ENCODE measurements at regions not wholly inside any gene's neighbourhood (a gene's known extent, or its start where the extent isn't known, plus 50 kb on each side); places are given as distances from the start of the nearest gene placed in this dataset.

DNA sequence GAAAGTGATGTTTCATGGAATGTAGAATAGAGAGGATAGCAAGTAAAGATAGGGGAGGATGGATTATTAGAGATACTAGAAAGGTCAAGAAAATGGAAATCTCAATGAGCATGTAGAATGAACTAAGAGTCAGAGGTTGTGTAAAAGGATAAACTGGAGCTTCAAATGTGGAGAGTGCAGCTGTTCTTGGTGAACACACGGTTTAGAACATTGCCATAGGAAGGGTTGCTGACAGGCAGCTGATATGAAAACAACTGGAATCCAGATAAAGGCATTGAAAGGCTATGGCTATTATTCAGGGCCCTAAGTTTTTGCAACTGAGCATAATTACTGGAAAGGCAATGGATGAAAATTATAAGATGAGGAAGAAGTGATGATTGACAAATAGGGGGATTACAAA is 239.6 kb upstream of the VEGFC start:
- TF ChIP-seq, protein P1, sequence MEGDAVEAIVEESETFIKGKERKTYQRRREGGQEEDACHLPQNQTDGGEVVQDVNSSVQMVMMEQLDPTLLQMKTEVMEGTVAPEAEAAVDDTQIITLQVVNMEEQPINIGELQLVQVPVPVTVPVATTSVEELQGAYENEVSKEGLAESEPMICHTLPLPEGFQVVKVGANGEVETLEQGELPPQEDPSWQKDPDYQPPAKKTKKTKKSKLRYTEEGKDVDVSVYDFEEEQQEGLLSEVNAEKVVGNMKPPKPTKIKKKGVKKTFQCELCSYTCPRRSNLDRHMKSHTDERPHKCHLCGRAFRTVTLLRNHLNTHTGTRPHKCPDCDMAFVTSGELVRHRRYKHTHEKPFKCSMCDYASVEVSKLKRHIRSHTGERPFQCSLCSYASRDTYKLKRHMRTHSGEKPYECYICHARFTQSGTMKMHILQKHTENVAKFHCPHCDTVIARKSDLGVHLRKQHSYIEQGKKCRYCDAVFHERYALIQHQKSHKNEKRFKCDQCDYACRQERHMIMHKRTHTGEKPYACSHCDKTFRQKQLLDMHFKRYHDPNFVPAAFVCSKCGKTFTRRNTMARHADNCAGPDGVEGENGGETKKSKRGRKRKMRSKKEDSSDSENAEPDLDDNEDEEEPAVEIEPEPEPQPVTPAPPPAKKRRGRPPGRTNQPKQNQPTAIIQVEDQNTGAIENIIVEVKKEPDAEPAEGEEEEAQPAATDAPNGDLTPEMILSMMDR (IDR thresholded peaks at IDR 0.05): no peak

DNA sequence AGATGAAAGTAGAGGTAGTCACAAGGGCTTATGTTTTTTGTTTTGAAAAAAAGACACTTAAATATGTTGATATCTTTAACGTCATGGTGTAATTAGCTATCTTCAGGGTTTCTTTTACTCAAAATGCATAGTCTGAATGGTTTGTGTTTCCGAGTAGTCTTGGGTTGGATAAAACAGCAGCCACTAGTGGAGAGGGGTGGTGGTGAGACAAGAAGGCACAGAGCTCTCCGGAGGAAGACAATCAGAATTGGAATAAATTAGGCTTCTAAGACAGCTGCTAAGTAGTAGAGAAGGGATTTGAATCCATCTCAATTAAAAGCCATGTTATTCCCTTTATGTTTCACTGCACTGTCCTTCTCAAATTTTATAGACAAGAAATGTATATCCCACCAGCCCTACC is 240.4 kb upstream of the VEGFC start:
- TF ChIP-seq, protein P1 (IDR thresholded peaks at IDR 0.05): no peak

DNA sequence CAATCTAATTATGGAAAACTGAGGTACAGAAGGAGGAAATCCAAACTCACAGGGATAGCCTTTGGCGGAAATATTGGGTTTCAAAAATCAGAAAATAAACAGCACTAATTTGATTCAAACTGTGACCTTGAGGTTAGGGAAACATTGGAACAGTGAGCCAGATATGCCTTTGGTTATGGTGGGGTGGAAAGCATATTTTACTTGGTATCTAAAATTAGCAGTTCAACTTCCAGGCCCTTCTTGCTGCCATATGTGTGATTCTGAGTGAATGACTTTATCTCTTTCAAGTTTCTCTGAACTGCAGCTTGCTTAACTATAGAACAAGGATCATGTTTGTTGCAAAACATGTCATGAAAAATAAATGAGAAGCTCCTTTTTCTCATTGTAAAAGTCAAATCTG is 240.9 kb upstream of the VEGFC start:
- TF ChIP-seq, protein P1 (IDR thresholded peaks at IDR 0.05): no peak

DNA sequence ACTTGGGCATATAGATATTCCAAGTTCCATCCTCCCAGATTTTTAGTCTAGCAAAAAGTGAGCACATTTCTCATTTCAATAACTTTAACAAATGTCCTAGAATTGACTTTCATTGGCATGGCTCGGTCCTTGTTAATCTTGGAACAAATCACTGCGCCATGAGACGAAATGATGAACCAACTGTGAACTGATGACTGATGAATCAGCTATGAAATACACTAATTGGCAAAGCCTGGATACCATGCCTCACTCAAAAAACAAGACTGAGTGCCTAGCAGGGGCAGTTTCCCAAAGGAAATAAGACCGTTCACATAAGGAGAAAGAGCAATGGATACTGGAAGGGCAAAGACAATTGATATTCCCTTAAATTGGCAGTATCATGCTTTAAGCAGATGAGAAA is 248.6 kb upstream of the VEGFC start:
- TF ChIP-seq, protein P1 (IDR thresholded peaks at IDR 0.05): no peak

DNA sequence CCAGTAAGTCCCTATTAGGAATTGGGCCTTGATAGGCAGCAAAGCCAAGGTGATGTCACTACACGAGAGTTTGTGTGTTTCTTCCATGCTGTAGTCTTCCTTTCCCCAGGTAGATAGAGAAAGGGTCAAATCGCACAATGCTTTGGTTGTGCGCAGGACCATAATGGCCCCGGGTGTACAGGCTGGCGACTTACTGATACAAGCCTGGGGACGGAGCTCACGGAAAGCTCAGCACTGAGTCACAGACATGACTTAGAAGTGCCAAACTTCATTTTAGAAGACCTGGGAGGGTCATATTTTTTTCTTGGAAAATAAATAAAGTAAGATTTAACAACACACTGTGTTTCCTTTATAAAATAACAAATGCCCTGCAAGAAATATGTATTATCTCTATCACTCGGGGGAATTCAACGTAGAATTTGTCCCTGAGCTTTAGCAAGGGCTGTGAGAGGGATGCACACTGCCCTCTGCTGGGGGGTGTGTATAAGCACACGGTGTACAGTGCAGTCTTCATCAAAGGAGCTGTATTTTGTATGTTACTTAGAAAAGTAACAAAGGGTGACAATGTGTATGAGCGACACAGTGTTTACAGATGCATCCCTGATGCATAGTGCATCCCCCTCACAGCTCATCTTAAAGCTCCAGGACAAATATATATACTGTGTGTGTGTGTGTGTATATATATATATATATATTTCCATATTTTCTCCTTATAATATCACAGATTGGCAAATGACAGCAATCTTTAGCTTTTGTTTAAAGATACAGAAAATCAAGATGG is 254.5 kb upstream of the VEGFC start:
- TF ChIP-seq, protein P1 (IDR thresholded peaks at IDR 0.05): peak; percentile 78

DNA sequence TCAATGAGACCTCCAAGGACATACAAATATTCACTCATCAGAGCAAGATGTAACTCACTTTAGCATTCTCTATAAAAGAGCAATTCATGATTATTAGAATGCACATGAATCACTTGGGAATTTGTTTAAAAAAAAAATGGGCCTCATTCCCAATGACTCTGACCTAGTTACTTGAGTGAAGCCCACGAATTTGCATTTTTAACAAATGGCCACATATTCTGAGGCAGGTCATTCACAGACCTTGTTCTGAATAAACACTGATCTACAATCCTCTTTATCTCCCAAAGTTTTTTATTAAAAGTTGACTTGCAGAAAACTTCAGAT is 255.1 kb upstream of the VEGFC start:
- TF ChIP-seq, protein P1 (IDR thresholded peaks at IDR 0.05): no peak

DNA sequence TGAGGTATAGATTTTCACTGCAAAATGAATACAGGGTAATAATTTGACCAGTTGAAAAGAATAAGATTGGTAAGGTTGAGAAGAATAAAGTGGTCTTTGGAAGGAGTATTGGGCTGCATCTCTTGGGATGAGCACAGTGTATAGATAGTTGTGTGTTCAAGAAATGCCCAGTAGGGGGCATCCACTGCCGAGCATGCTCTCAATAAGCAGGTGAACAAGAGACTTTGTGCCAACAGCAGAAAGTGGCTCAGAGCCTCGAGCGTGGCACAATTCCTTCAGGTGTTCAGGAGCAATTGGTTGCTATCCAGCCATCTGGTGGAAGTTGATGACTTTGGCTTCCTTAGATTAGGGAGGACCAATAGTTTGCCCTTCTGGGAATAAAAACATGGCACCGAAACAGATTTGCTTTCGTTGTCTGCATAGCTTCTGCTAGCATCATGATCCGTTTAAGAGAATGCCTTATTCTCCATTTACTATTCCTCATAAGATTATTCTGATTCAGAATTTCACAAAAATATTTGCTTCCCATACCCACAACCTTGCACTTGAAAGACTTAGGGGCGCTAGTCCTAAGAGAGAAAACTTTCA is 258.1 kb upstream of the NEIL3 start:
- TF ChIP-seq, protein P1 (IDR thresholded peaks at IDR 0.05): peak; percentile 61

Data from LNCAP (cell line).